PC-3 (cell line): ENCODE measurements at regions not wholly inside any gene's neighbourhood (a gene's known extent, or its start where the extent isn't known, plus 50 kb on each side); places are given as distances from the start of the nearest gene placed in this dataset.

ENCODE experiments used
- CTCF ChIP-seq: fragments of 300-600 bp; sonication (generic); conservative IDR thresholded peaks from 2 replicates; pipeline ENCODE4 v1.5.1; 2017; ENCODE audit warnings: antibody characterized with exemption, low read depth, mild to moderate bottlenecking, low read length
- EZH2phosphoT487 ChIP-seq: fragments of 300-600 bp; sonication (generic); IDR thresholded peaks from 2 replicates; pipeline ENCODE4 v1.6.1; 2018; ENCODE audit warnings: mild to moderate bottlenecking, antibody characterized with exemption, low read length, borderline replicate concordance

DNA sequence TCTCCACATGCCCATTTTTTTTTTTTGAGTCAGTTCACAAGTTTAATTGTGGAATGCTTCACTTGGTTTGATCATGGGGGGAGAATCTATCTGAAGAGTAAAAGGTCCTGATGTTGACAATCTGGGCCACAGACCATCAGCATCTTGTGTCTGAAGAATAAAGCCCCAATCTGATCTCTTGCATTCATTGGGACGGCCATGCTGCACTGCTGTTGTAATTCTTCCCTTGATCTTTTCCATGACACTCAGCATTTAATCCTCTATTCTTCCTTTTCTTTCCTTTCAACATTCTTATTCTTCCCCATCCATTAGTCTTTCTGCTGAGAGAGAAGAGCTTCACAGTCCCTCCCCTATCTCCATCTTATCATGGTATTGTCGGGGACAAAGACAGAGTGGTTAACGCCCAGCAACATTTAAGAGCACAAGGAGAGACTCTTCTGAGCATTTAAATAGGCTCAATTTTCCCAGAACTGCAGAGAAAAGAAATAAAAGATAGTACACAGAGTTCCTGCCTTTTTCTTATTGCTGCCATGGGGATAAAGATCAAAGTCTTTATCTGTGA is 1157.3 kb downstream of the SORCS3 start:
- TF ChIP-seq CTCF (no peak), EZH2phosphoT487 (no peak)
